Transverse colon (tissue), 4 donors: ENCODE measurements at regions not wholly inside any gene's neighbourhood (a gene's known extent, or its start where the extent isn't known, plus 50 kb on each side); places are given as distances from the start of the nearest gene placed in this dataset.

Source experiments
- EP300 ChIP-seq: sonication (generic); formaldehyde crosslinking; IDR thresholded peaks from one replicate; pipeline ENCODE4 v1.6.1; 2017; ENCODE audit warnings: antibody characterized with exemption, low read depth
- POLR2A ChIP-seq: fragments of 450-650 bp; IDR thresholded peaks from one replicate; pipeline ENCODE4 v1.6.1; 2016; ENCODE audit warnings: antibody characterized with exemption, mild to moderate bottlenecking, moderate library complexity
- POLR2AphosphoS5 ChIP-seq, 3 donors: sonication (generic); formaldehyde crosslinking; IDR thresholded peaks; one replicate each; pipeline ENCODE4 v1.6.1; 2016; ENCODE audit warnings: antibody characterized with exemption in 3 of 3
- TF ChIP-seq, protein P1 (sequence below), 5 experiments: fragments of 200-600 bp in 3 of 5; fragments of 450-650 bp in 2 of 5; sonication (generic) in 3 of 5; IDR thresholded peaks; 1 replicate in 2 of 5; 2 replicates in 3 of 5; pipeline ENCODE4 v1.5.1; 2016 to 2017; ENCODE audit warnings: antibody characterized with exemption in 5 of 5, inconsistent platforms in 3 of 5, mild to moderate bottlenecking in 2 of 5, moderate library complexity in 1 of 5

GRCh38 chr18:79621501-79621900 is 58.1 kb upstream of the CTDP1 start:
- no peak for TF ChIP-seq POLR2A
- TF ChIP-seq, protein P1, sequence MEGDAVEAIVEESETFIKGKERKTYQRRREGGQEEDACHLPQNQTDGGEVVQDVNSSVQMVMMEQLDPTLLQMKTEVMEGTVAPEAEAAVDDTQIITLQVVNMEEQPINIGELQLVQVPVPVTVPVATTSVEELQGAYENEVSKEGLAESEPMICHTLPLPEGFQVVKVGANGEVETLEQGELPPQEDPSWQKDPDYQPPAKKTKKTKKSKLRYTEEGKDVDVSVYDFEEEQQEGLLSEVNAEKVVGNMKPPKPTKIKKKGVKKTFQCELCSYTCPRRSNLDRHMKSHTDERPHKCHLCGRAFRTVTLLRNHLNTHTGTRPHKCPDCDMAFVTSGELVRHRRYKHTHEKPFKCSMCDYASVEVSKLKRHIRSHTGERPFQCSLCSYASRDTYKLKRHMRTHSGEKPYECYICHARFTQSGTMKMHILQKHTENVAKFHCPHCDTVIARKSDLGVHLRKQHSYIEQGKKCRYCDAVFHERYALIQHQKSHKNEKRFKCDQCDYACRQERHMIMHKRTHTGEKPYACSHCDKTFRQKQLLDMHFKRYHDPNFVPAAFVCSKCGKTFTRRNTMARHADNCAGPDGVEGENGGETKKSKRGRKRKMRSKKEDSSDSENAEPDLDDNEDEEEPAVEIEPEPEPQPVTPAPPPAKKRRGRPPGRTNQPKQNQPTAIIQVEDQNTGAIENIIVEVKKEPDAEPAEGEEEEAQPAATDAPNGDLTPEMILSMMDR (IDR thresholded peaks at IDR 0.05): no peak
- no peak for TF ChIP-seq POLR2AphosphoS5 (IDR thresholded peaks at IDR 0.05)
- no peak for TF ChIP-seq EP300
